Lung (tissue), 11 donors: ENCODE measurements at regions not wholly inside any gene's neighbourhood (a gene's known extent, or its start where the extent isn't known, plus 50 kb on each side); places are given as distances from the start of the nearest gene placed in this dataset.

Experiments used
- ATAC-seq: fragments of 200-7000 bp; cut with Tn5 transposase; one replicate; pipeline ENCODE4 v1.9.1; 2020; ENCODE audit warnings: moderate number of reproducible peaks; ENCODE audit not compliant: insufficient read depth, low FRiP score
- DNase-seq, 3 donors: peaks; one replicate each; pipeline ENCODE4 v3.0.0-alpha.2; 2013 to 2017
- H3K27ac ChIP-seq, 2 donors: one replicate each; pipeline ENCODE4 v1.5.1; 2013; ENCODE audit warnings: mild to moderate bottlenecking in 2 of 2, moderate library complexity in 2 of 2, control low read depth in 1 of 2, inconsistent platforms in 1 of 2, low read depth in 1 of 2, low read length in 1 of 2
- H3K27me3 ChIP-seq, 3 donors: one replicate each; pipeline ENCODE4 v1.5.1; 2013; ENCODE audit warnings: low read length in 2 of 3; ENCODE audit not compliant: control insufficient read depth in 3 of 3, insufficient read depth in 3 of 3
- H3K36me3 ChIP-seq, 4 donors: one replicate each; pipeline ENCODE4 v1.5.1; 2013; ENCODE audit warnings: low read length in 4 of 4, mild to moderate bottlenecking in 1 of 4, moderate library complexity in 1 of 4; ENCODE audit not compliant: control insufficient read depth in 4 of 4, insufficient read depth in 4 of 4
- H3K4me1 ChIP-seq, 5 donors: one replicate each; pipeline ENCODE4 v1.5.1; 2013; ENCODE audit warnings: low read length in 5 of 5, mild to moderate bottlenecking in 2 of 5, moderate library complexity in 1 of 5; ENCODE audit not compliant: control insufficient read depth in 5 of 5, insufficient read depth in 5 of 5
- H3K4me3 ChIP-seq: one replicate; pipeline ENCODE4 v1.5.1; 2013; ENCODE audit warnings: mild to moderate bottlenecking, control low read depth, moderate library complexity
- H3K9ac ChIP-seq, 2 donors: one replicate each; pipeline ENCODE4 v1.5.1; 2013; ENCODE audit warnings: low read length in 2 of 2, control low read depth in 1 of 2; ENCODE audit not compliant: insufficient read depth in 1 of 2
- H3K9me3 ChIP-seq, 4 donors: one replicate each; pipeline ENCODE4 v1.5.1; 2013; ENCODE audit warnings: low read length in 3 of 4, mild to moderate bottlenecking in 1 of 4, moderate library complexity in 1 of 4; ENCODE audit not compliant: control insufficient read depth in 4 of 4, insufficient read depth in 3 of 4
- WGBS, 2 donors: extraction: QIAGEN DNeasy Blood & Tissue Kit; methylation state at CpG; one replicate each; pipeline ENCODE4 v1.1.7; 2013; 5-methylcytosine and 5-hydroxymethylcytosine counted together
- TF ChIP-seq, protein P1 (sequence below): IDR thresholded peaks from 2 replicates; pipeline ENCODE4 v1.5.1; 2012; ENCODE audit warnings: mild to moderate bottlenecking; ENCODE audit errors: control extremely low read depth, extremely low read depth
- donor health status: control.
- donor health status: control.
- donor health status: Bipolar disorder and iron deficiency.
- donor health status: healthy.
- donor health status: DM: yes; HTN: yes; CAD: no.

DNA sequence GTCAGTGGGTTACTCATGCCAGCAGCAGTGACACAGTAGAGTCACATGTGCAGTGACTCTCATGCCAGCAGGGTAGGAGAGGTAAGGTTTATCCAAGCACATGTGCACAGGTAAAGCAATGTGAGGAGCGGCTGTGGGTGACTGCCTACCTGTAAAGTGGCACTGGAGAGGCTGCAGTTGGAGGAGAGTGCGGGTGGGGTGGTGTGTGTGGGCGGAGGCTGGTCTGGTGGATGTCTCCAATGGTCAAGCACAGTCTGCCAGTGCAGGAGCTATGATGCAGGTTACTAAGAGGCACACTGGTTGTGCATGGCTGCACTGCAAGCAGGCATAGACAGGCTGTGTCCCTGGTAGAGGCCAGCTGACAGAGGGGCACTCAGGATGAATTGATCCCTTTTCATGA lies 588.2 kb upstream of the FTMT start:
- H3K36me3 ChIP-seq = no peaks in the 10 kb centered on the region
- DNase-seq (no peak), ATAC-seq (no peak)
- H3K4me1 ChIP-seq = no peaks in the 10 kb centered on the region
- H3K27ac ChIP-seq = no peak overlapping the region
- H3K27me3 ChIP-seq = no peaks in the 10 kb centered on the region
- no peak overlapping the region for H3K9ac ChIP-seq
- H3K9me3 ChIP-seq = peaks cover 0 to 3% (median 0%) of the 10 kb centered on the region in 4 donors
- TF ChIP-seq, protein P1, sequence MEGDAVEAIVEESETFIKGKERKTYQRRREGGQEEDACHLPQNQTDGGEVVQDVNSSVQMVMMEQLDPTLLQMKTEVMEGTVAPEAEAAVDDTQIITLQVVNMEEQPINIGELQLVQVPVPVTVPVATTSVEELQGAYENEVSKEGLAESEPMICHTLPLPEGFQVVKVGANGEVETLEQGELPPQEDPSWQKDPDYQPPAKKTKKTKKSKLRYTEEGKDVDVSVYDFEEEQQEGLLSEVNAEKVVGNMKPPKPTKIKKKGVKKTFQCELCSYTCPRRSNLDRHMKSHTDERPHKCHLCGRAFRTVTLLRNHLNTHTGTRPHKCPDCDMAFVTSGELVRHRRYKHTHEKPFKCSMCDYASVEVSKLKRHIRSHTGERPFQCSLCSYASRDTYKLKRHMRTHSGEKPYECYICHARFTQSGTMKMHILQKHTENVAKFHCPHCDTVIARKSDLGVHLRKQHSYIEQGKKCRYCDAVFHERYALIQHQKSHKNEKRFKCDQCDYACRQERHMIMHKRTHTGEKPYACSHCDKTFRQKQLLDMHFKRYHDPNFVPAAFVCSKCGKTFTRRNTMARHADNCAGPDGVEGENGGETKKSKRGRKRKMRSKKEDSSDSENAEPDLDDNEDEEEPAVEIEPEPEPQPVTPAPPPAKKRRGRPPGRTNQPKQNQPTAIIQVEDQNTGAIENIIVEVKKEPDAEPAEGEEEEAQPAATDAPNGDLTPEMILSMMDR = no peak
- no peak overlapping the region for H3K4me3 ChIP-seq
- WGBS, 2 donors = 83 to 98% methylated on average over 3 of the region's 3 CpGs

DNA sequence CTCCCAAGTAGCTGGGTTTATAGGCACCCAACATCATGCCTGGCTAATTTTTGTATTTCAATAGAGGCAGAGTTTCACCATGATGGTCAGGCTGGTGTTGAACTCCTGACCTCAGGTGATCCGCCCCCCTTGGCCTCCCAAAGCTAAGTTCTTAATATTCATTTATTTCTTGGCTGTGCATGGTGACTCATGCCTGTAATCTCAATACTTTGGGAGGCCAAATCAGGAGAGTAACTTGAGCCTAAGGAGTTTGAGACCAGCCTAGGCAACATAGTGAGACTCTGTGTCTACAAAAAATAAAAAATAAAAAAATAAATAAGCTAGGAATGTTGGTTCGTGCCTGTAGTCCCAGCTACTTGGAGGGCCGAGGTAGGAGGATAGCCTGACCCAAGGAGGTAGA lies 587.1 kb upstream of the FTMT start:
- 77 to 79% methylated on average over 3 of the region's 3 CpGs for WGBS, 2 donors
- no peak overlapping the region for H3K4me3 ChIP-seq
- no peak for ATAC-seq

DNA sequence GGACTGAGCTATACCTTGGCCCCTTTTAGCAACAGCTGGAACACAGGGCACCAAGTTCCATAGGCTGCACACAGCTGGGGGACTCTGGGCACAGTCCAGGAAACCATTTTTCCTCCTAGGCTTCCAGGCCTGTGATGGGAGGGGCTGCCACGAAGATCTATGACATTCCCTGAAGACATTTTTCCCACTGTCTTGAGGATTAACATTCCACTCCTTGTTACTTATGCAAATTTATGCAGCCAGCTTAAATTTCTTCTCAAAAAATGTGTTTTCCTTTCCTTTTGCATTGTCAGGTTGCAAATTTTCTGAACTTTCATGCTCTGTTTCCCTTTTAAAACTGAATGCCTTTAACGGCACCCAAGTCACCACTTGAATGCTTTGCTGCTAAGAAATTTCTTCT lies 580.1 kb upstream of the FTMT start:
- DNase-seq (no peak), ATAC-seq (no peak)
- Histone ChIP-seq H3K27me3 (no peaks in the 10 kb centered on the region), H3K9me3 (no peaks in the 10 kb centered on the region), H3K4me3 (no peak overlapping the region), H3K27ac (no peak overlapping the region), H3K36me3 (no peaks in the 10 kb centered on the region), H3K4me1 (no peaks in the 10 kb centered on the region), H3K9ac (no peak overlapping the region)
- 75 to 82% methylated on average over 2 of the region's 2 CpGs for WGBS, 2 donors
- TF ChIP-seq, protein P1 = no peak

More for the DNA sequence above, 587.1 kb upstream of the FTMT start:
- DNase-seq = no peak
- no peak overlapping the region for H3K27ac ChIP-seq
- TF ChIP-seq, protein P1 = no peak
- no peaks in the 10 kb centered on the region for H3K27me3 ChIP-seq
- no peaks in the 10 kb centered on the region for H3K4me1 ChIP-seq
- no peaks in the 10 kb centered on the region for H3K36me3 ChIP-seq
- peaks cover 0 to 3% (median 0%) of the 10 kb centered on the region in 4 donors for H3K9me3 ChIP-seq
- no peak overlapping the region for H3K9ac ChIP-seq

DNA sequence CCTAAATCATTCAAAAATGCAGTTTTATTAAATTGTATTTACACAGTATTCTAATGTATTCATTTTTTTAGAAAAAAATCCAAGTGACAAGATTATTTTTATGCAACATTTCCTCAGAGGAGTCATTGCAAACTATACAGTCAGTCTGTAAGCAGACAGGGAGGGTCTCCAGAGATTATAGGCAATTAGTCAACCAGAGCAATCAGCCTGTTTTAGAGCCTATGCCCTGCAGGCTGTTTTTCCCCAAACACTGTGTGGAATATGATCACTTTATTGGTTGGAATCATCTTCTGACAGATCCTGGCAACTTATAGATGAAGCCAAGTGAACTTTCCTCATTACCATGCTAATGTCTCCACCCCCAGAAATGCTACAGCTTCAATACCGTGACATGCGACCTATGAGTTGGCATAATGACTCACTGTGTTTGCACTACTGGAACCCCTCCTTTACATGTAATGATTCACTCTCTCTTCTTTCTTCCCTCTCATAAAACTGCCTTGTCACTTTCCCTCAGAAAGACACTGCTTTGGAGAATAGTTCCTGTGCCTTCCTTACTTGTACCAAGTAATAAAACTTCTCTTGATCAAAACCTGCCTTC lies 577.7 kb upstream of the FTMT start:
- no peaks in the 10 kb centered on the region for H3K27me3 ChIP-seq
- H3K36me3 ChIP-seq = no peaks in the 10 kb centered on the region
- DNase-seq (no peak), ATAC-seq (no peak)
- H3K9ac ChIP-seq = no peak overlapping the region
- no peak overlapping the region for H3K4me3 ChIP-seq
- WGBS, 2 donors = 69% methylated on average over 2 of the region's 2 CpGs
- no peaks in the 10 kb centered on the region for H3K4me1 ChIP-seq
- TF ChIP-seq, protein P1 = no peak
- H3K27ac ChIP-seq = no peak overlapping the region
- H3K9me3 ChIP-seq = no peaks in the 10 kb centered on the region
